Breast epithelium (tissue), 3 donors: ENCODE measurements at regions not wholly inside any gene's neighbourhood (a gene's known extent, or its start where the extent isn't known, plus 50 kb on each side); places are given as distances from the start of the nearest gene placed in this dataset.
"Not testable (repeated sequence)": the region's sequence is repeated elsewhere in the genome, so short reads cannot be mapped to it uniquely, and the experiment has no call there.

Experiments used
- POLR2A ChIP-seq: fragments of 450-650 bp; IDR thresholded peaks from one replicate; pipeline ENCODE4 v1.6.1; 2016; ENCODE audit warnings: antibody characterized with exemption, mild to moderate bottlenecking, moderate library complexity
- POLR2AphosphoS5 ChIP-seq, 3 donors: sonication (generic); formaldehyde crosslinking; IDR thresholded peaks; one replicate each; pipeline ENCODE4 v1.6.1; 2017; ENCODE audit warnings: antibody characterized with exemption in 3 of 3
- TF ChIP-seq, protein P1 (sequence below), 3 donors: fragments of 450-650 bp; IDR thresholded peaks; one replicate each; pipeline ENCODE4 v1.5.1; 2016 to 2017; ENCODE audit warnings: antibody characterized with exemption in 3 of 3, mild to moderate bottlenecking in 3 of 3, moderate library complexity in 3 of 3

DNA sequence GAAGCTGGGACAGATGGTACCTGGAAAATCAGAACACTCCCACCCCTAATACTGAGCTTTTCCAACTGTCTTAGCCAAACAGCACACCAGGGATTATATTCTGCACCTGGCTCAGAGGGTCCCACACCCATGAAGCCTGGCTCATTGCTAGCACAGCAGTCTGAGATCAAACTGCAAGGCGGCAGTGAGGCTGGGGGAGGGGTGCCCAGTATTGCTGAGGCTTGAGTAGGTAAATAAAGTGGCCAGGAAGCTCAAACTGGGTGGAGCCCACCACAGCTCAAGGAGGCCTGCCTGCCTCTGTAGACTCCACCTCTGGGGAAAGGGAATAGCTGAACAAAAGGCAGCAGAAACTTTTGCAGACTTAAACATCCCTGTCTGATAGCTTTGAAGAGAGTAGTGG is 403.3 kb downstream of the MBD2 start:
- TF ChIP-seq POLR2A; POLR2AphosphoS5 (IDR thresholded peaks at IDR 0.05): not testable (repeated sequence)
- TF ChIP-seq, protein P1, sequence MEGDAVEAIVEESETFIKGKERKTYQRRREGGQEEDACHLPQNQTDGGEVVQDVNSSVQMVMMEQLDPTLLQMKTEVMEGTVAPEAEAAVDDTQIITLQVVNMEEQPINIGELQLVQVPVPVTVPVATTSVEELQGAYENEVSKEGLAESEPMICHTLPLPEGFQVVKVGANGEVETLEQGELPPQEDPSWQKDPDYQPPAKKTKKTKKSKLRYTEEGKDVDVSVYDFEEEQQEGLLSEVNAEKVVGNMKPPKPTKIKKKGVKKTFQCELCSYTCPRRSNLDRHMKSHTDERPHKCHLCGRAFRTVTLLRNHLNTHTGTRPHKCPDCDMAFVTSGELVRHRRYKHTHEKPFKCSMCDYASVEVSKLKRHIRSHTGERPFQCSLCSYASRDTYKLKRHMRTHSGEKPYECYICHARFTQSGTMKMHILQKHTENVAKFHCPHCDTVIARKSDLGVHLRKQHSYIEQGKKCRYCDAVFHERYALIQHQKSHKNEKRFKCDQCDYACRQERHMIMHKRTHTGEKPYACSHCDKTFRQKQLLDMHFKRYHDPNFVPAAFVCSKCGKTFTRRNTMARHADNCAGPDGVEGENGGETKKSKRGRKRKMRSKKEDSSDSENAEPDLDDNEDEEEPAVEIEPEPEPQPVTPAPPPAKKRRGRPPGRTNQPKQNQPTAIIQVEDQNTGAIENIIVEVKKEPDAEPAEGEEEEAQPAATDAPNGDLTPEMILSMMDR (IDR thresholded peaks at IDR 0.05), result not testable (repeated sequence)
